ENCODE measurements at regions not wholly inside any gene's neighbourhood (a gene's known extent, or its start where the extent isn't known, plus 50 kb on each side); places are given as distances from the start of the nearest gene placed in this dataset.

GRCh38 chr22:48722661-48723060 lies 1105.0 kb downstream of the BRD1 start:
- ATAC-seq (ENCODE audit: low FRiP score) (no peak), DNase-seq (ENCODE audit: low spot score) (no peak)
- TF ChIP-seq CTCF (IDR thresholded peaks at IDR 0.05): no peak

- TF ChIP-seq CTCF (IDR thresholded peaks at IDR 0.05): no peak
- ATAC-seq (ENCODE audit: low FRiP score): no peak
- no peak for DNase-seq (ENCODE audit: low spot score)
Measured at GRCh38 chr22:48721395-48721669, 1106.3 kb downstream of the BRD1 start.

GRCh38 chr22:48720662-48721394 lies 1106.8 kb downstream of the BRD1 start:
- DNase-seq (ENCODE audit: low spot score): no peak
- ATAC-seq (ENCODE audit: low FRiP score): no peak
- TF ChIP-seq CTCF (IDR thresholded peaks at IDR 0.05): no peak

- no peak for DNase-seq (ENCODE audit: low spot score)
- ATAC-seq (ENCODE audit: low FRiP score): no peak
- TF ChIP-seq CTCF (IDR thresholded peaks at IDR 0.05): no peak
Measured at GRCh38 chr22:48719978-48720661, 1107.6 kb downstream of the BRD1 start.

GRCh38 chr22:48718818-48719500 lies 1108.7 kb downstream of the BRD1 start:
- no peak for TF ChIP-seq CTCF (IDR thresholded peaks at IDR 0.05)
- ATAC-seq (ENCODE audit: low FRiP score) (no peak), DNase-seq (ENCODE audit: low spot score) (no peak)

GRCh38 chr22:48717883-48718817 lies 1109.5 kb downstream of the BRD1 start:
- ATAC-seq (ENCODE audit: low FRiP score): no peak
- no peak for DNase-seq (ENCODE audit: low spot score)
- no peak for TF ChIP-seq CTCF (IDR thresholded peaks at IDR 0.05)

Data from omental fat pad (tissue), 3 donors.